SK-N-SH treated with all-trans-retinoic acid at 6 μM for 48 hours (cell line): ENCODE measurements at regions not wholly inside any gene's neighbourhood (a gene's known extent, or its start where the extent isn't known, plus 50 kb on each side); places are given as distances from the start of the nearest gene placed in this dataset.

Experiments used
- ATAC-seq: fragments of 200-7000 bp; cut with Tn5 transposase; 3 replicates; pipeline ENCODE4 v1.9.1; 2020; ENCODE audit warnings: mild to moderate bottlenecking, moderate library complexity
- ARNTL ChIP-seq: fragments of 450-650 bp; formaldehyde crosslinking; IDR thresholded peaks from 2 replicates; pipeline ENCODE4 v1.5.0; 2020; ENCODE audit warnings: low read depth, mild to moderate bottlenecking, moderate library complexity, borderline replicate concordance
- BACH2 ChIP-seq: fragments of 250-450 bp; sonication (Bioruptor Pico); IDR thresholded peaks from 2 replicates; pipeline ENCODE4 v1.9.0; 2021; ENCODE audit warnings: mild to moderate bottlenecking, borderline replicate concordance
- CREB5 ChIP-seq: fragments of 250-450 bp; sonication (Bioruptor Pico); IDR thresholded peaks from 2 replicates; pipeline ENCODE4 v1.5.1; 2020; ENCODE audit warnings: low read depth, mild to moderate bottlenecking, moderate library complexity
- CSDC2 ChIP-seq: fragments of 250-450 bp; sonication (Bioruptor Pico); IDR thresholded peaks from 2 replicates; pipeline ENCODE4 v1.5.0; 2020; ENCODE audit warnings: mild to moderate bottlenecking, moderate library complexity
- CSRNP3 ChIP-seq: fragments of 250-450 bp; sonication (Bioruptor Pico); IDR thresholded peaks from 2 replicates; pipeline ENCODE4 v1.5.1; 2021; ENCODE audit warnings: mild to moderate bottlenecking, moderate library complexity
- GLIS3 ChIP-seq: fragments of 250-450 bp; sonication (Bioruptor Pico); IDR thresholded peaks from 2 replicates; pipeline ENCODE4 v1.5.0; 2020; ENCODE audit warnings: mild to moderate bottlenecking, moderate library complexity
- OSR1 ChIP-seq: fragments of 250-450 bp; sonication (Bioruptor Pico); IDR thresholded peaks from 2 replicates; pipeline ENCODE4 v1.8.0; 2022; ENCODE audit warnings: moderate library complexity, mild to moderate bottlenecking, inconsistent platforms
- PATZ1 ChIP-seq: fragments of 250-450 bp; sonication (Bioruptor Pico); IDR thresholded peaks from 2 replicates; pipeline ENCODE4 v1.8.0; 2020; ENCODE audit warnings: mild to moderate bottlenecking, moderate library complexity, borderline replicate concordance
- POU6F1 ChIP-seq: fragments of 250-450 bp; sonication (Bioruptor Pico); IDR thresholded peaks from 2 replicates; pipeline ENCODE4 v1.8.0; 2021; ENCODE audit warnings: low read depth, mild to moderate bottlenecking, moderate library complexity, borderline replicate concordance
- PPARA ChIP-seq: fragments of 250-450 bp; sonication (Bioruptor Pico); IDR thresholded peaks from 2 replicates; pipeline ENCODE4 v1.5.0; 2020; ENCODE audit warnings: mild to moderate bottlenecking, borderline replicate concordance
- RARB ChIP-seq: fragments of 250-450 bp; sonication (Bioruptor Pico); IDR thresholded peaks from 2 replicates; pipeline ENCODE4 v1.8.0; 2021; ENCODE audit warnings: mild to moderate bottlenecking, moderate library complexity
- SNAI2 ChIP-seq: fragments of 250-450 bp; sonication (Bioruptor Pico); IDR thresholded peaks from 2 replicates; pipeline ENCODE4 v1.5.0; 2020; ENCODE audit warnings: mild to moderate bottlenecking, moderate library complexity
- TCF4 ChIP-seq: fragments of 250-450 bp; sonication (Bioruptor Pico); IDR thresholded peaks from 2 replicates; pipeline ENCODE4 v1.8.0; 2021; ENCODE audit warnings: mild to moderate bottlenecking, moderate library complexity, borderline replicate concordance
- TOX ChIP-seq: fragments of 250-450 bp; sonication (Bioruptor Pico); IDR thresholded peaks from 2 replicates; pipeline ENCODE4 v1.8.0; 2021; ENCODE audit warnings: mild to moderate bottlenecking, moderate library complexity, borderline replicate concordance
- TSHZ2 ChIP-seq: fragments of 250-450 bp; sonication (Bioruptor Pico); IDR thresholded peaks from 2 replicates; pipeline ENCODE4 v1.5.0; 2020; ENCODE audit warnings: mild to moderate bottlenecking, moderate library complexity
- ZC3H10 ChIP-seq: fragments of 250-450 bp; sonication (Bioruptor Pico); IDR thresholded peaks from 2 replicates; pipeline ENCODE4 v1.5.1; 2021; ENCODE audit warnings: mild to moderate bottlenecking, moderate library complexity
- ZFP3 ChIP-seq: fragments of 250-450 bp; sonication (Bioruptor Pico); IDR thresholded peaks from 2 replicates; pipeline ENCODE4 v1.5.0; 2020; ENCODE audit warnings: mild to moderate bottlenecking, moderate library complexity
- ZFP30 ChIP-seq: fragments of 450-650 bp; formaldehyde crosslinking; IDR thresholded peaks from 2 replicates; pipeline ENCODE4 v1.5.0; 2022; ENCODE audit warnings: mild to moderate bottlenecking, moderate library complexity
- ZNF70 ChIP-seq: fragments of 450-650 bp; formaldehyde crosslinking; IDR thresholded peaks from 2 replicates; pipeline ENCODE4 v1.5.0; 2020; ENCODE audit warnings: mild to moderate bottlenecking, moderate library complexity
- ZNF8 ChIP-seq: fragments of 450-650 bp; formaldehyde crosslinking; IDR thresholded peaks from 2 replicates; pipeline ENCODE4 v1.5.0; 2020; ENCODE audit warnings: mild to moderate bottlenecking, moderate library complexity

- no peak for TF ChIP-seq SNAI2 (CRISPR knock-in tag)
- no peak for TF ChIP-seq PPARA
- TF ChIP-seq OSR1 (CRISPR knock-in tag) = no peak
- no peak for TF ChIP-seq ZNF70 (CRISPR knock-in tag)
- TF ChIP-seq ARNTL (CRISPR knock-in tag) = no peak
- no peak for TF ChIP-seq POU6F1 (CRISPR knock-in tag)
- no peak for TF ChIP-seq RARB (CRISPR knock-in tag)
- TF ChIP-seq CSDC2 = no peak
- no peak for TF ChIP-seq ZFP30
- no peak for TF ChIP-seq BACH2 (CRISPR knock-in tag)
- TF ChIP-seq ZC3H10 = no peak
- no peak for TF ChIP-seq CREB5 (CRISPR knock-in tag)
- no peak for ATAC-seq
These were observed 212.0 kb downstream of the PRDM2 start for GRCh38 chr1:13911697-13912619.

GRCh38 chr1:13913396-13913795, 213.4 kb downstream of the PRDM2 start:
- no peak for ATAC-seq
- TF ChIP-seq TSHZ2 (CRISPR knock-in tag) = no peak
- no peak for TF ChIP-seq GLIS3 (CRISPR knock-in tag)
- TF ChIP-seq RARB (CRISPR knock-in tag) = no peak
- TF ChIP-seq ZNF70 (CRISPR knock-in tag) = no peak
- TF ChIP-seq ARNTL (CRISPR knock-in tag) = no peak
- TF ChIP-seq ZFP30 = no peak
- TF ChIP-seq BACH2 (CRISPR knock-in tag) = no peak
- no peak for TF ChIP-seq PATZ1 (CRISPR knock-in tag)
- TF ChIP-seq POU6F1 (CRISPR knock-in tag) = no peak
- TF ChIP-seq TCF4 (CRISPR knock-in tag) = no peak
- TF ChIP-seq ZFP3 = no peak
- no peak for TF ChIP-seq SNAI2 (CRISPR knock-in tag)
- TF ChIP-seq PPARA = no peak
- TF ChIP-seq OSR1 (CRISPR knock-in tag) = no peak

- no peak for ATAC-seq
- TF ChIP-seq ZNF70 (CRISPR knock-in tag) = no peak
- no peak for TF ChIP-seq CSDC2
- TF ChIP-seq PPARA = no peak
- no peak for TF ChIP-seq ZFP30
- TF ChIP-seq TOX (CRISPR knock-in tag) = no peak
- TF ChIP-seq BACH2 (CRISPR knock-in tag) = no peak
- TF ChIP-seq OSR1 (CRISPR knock-in tag) = no peak
- no peak for TF ChIP-seq SNAI2 (CRISPR knock-in tag)
- no peak for TF ChIP-seq CSRNP3 (CRISPR knock-in tag)
- no peak for TF ChIP-seq ZNF8 (CRISPR knock-in tag)
- TF ChIP-seq CREB5 (CRISPR knock-in tag) = no peak
- TF ChIP-seq, all 23 proteins: peak for 0
These were observed 216.5 kb downstream of the PRDM2 start for GRCh38 chr1:13916530-13916929.
